CD4-positive, alpha-beta T cell treated with Interferon alpha-2 for 1 hour (primary cell): ENCODE measurements at regions not wholly inside any gene's neighbourhood (a gene's known extent, or its start where the extent isn't known, plus 50 kb on each side); places are given as distances from the start of the nearest gene placed in this dataset.

Source experiments
- DNase-seq, 2 donors: peaks; one replicate each; pipeline ENCODE4 v3.0.0-alpha.2; 2020 to 2022

GRCh38 chr1:29870621-29871020 lies 634.3 kb downstream of the PTPRU start:
- no peak for DNase-seq

- DNase-seq, result no peak
These were observed 633.5 kb downstream of the PTPRU start for GRCh38 chr1:29869802-29870201.

DNA sequence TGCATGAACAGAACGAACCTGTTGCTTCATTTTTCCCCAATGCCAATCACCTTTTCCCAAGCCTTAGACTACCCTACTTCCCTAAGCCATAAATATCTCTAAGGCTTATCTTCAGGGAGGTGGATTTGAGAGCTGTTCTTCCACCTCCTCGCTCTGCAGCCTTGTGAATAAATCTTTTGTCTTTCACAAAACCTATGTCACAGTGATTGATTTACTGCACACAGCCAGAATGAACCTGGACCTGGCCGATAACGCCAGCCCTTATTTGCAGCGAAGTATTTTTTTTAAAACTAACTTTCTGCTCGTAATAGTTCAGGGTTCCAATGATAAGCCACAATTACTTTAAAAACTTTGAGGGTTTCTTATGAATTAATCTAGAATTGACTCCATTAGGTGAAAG lies 632.6 kb downstream of the PTPRU start:
- no peak for DNase-seq

- DNase-seq, result no peak
These were observed 631.8 kb downstream of the PTPRU start for GRCh38 chr1:29868096-29868495.

GRCh38 chr1:29865051-29865450 lies 628.7 kb downstream of the PTPRU start:
- DNase-seq, result no peak

- no peak for DNase-seq
These were observed 628.2 kb downstream of the PTPRU start for GRCh38 chr1:29864431-29865022.

DNA sequence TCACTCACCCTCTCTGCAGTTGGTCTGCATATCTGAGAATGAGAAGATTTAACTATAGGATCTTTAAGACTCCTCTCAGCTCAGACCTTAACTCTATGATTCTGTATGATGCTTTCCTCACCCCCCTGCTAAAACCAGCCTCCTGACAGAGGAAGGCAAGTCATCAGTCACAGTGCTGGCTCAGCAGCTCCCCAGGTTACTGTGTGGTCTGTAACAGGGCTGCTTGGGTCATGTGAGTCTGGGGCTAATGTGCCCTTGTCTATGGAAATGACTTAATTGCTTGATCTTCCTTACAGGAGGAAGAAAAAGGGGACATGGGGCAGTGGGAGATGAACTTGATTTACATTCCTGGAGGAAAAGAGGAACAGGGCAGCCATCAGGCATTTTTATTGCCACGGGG lies 625.6 kb downstream of the PTPRU start:
- no peak for DNase-seq

DNA sequence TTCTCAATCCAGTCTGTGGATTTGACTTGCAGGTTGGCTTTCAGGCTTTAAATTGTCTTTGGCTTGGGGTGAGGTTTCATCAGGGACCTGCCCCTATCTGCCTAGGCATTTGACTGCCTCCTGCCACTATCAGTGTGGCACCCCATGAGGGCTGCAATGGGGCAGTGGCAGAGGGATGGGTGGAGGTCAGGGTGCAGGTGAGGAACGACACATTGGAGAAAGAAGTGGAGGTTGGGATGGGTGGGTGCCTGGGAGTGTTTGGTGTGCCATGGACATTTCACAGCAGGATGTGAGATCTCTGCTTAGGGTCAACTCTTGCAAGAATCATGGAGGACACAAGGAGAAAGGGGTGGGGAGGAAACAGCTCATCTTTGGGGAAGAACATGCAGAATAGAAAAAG lies 625.1 kb downstream of the PTPRU start:
- DNase-seq, result no peak

GRCh38 chr1:29860681-29861080 lies 624.4 kb downstream of the PTPRU start:
- DNase-seq, result no peak

DNA sequence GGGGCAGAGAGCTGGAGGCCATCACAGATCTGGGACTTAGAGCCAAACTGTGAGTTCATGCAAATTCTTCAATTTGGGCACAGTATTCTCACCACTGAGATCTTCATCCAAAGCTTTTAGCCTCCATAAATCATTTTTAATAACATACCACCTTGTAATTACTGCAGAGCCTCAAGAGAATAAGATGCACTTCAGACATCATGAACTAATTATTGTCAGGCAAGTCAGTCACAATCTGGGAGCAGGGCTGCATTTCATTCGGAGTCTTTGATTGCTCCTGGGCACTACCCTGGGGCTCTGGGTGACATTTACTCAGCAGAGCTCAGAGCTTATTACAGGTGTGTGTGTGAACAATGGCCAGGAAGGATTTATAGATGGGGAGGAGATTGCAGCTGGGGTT lies 623.7 kb downstream of the PTPRU start:
- DNase-seq, result no peak

GRCh38 chr1:29859126-29859525 lies 622.8 kb downstream of the PTPRU start:
- DNase-seq, result no peak

GRCh38 chr1:29858646-29859045 lies 622.3 kb downstream of the PTPRU start:
- no peak for DNase-seq

DNA sequence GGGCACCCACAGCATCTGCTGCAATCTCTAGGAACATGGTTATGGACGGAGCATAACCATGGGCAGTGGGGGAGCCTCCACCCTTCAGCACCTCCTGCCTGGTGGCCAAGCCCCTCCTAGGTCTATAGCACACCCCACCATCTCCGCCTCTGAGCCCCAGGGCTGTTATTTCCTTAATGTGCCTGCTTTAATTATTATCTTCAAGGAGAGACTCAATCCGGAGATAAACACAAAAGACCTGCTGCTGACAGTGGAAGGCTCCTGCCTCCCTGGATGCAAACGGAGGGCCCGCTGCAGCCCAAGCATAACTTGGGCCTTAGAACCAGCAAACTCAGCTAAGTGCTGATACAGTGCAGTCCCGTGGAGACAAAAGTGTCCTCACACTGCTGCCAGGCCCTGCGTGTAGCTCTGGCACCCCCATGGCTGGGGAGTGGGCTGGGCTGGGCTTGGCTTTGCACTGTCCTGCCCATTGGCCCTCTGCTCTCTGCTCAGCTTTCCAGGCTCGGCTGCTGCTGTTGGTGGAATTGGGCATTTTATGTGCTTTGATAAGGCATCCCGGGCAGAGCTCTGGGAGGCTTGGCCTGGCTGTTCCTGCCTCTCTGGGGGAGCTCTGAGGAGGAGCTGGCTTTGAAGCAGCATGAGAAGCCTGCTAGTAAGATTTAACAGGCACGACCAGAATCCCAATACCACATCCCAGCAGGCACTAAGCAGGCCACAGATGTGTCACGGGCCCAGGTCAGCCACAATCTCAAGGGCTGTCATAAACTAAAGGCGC lies 620.2 kb downstream of the PTPRU start:
- no peak for DNase-seq

- DNase-seq, result no peak
These were observed 619.3 kb downstream of the PTPRU start for GRCh38 chr1:29855561-29856160.

GRCh38 chr1:29854700-29855276 lies 618.5 kb downstream of the PTPRU start:
- no peak for DNase-seq

DNA sequence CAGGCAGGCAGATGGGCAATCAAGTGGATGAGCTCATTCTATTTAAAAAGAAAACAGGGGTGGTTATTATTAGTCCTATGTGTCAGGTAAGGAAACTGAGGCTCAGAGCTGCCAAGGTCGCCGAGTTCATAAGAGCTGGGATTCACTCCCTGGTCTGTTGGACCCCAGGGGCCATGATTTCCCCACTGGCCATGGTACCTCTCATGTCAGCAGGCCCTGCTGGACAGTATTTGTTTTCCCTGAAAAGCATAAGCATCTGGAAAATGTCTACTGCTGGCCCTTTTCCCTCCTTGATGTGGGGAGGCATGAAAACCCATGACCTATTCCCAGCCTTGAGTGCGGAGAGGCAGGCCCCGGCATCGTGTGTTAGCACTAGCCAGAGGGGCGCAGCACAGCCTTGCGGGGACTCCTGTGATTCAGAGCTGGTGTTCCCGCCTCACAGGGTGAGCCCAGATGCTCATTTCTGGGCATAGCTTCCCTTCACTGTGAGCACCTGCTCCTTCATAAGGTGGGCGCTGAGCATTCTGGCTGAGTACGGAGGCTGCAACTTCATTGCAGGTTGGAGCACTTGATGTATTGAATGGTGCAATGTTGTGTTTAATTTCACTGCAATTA lies 617.5 kb downstream of the PTPRU start:
- no peak for DNase-seq

- no peak for DNase-seq
These were observed 615.9 kb downstream of the PTPRU start for GRCh38 chr1:29852248-29852647.

GRCh38 chr1:29851691-29852090 lies 615.4 kb downstream of the PTPRU start:
- DNase-seq, result no peak

- no peak for DNase-seq
These were observed 613.9 kb downstream of the PTPRU start for GRCh38 chr1:29849991-29850757.

- DNase-seq, result peak; percentile 12 to 38
These were observed 612.9 kb downstream of the PTPRU start for GRCh38 chr1:29849038-29849750.

DNA sequence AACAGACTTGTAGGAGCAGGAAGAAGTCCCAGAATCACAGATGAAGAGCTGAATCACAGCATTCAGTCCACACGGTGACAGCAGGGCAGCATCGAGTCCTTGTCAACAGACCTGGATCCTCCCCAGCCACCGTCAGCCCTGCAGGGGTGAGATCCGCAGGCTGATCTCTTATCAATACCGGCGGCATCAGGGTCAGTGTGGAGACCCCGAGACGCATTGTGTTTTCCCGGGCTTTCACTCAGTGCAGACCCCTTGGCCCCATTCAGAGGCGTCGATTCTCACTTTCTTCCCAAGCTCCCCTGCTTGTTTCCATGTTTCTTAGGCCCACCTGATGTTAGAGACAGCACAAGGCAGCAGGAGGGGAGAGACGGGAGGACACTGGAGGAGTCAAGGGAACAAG lies 609.6 kb downstream of the PTPRU start:
- no peak for DNase-seq

- no peak for DNase-seq
These were observed 605.8 kb downstream of the PTPRU start for GRCh38 chr1:29842130-29842529.
